Stimulated activated CD8-positive, alpha-beta memory T cell treated with anti-CD3 and anti-CD28 coated beads, Interleukin-15, amount 100 ng/mL, for 24 hours (primary cell): ENCODE measurements at regions not wholly inside any gene's neighbourhood (a gene's known extent, or its start where the extent isn't known, plus 50 kb on each side); places are given as distances from the start of the nearest gene placed in this dataset.

Experiments used
- DNase-seq: peaks from one replicate; pipeline ENCODE4 v3.0.0-alpha.2; 2020; ENCODE audit warnings: low read depth

GRCh38 chr3:117557464-117558090, 848.0 kb downstream of the TUSC7 start:
- no peak for DNase-seq

GRCh38 chr3:117558681-117559080, 849.1 kb downstream of the TUSC7 start:
- DNase-seq, result no peak

DNA sequence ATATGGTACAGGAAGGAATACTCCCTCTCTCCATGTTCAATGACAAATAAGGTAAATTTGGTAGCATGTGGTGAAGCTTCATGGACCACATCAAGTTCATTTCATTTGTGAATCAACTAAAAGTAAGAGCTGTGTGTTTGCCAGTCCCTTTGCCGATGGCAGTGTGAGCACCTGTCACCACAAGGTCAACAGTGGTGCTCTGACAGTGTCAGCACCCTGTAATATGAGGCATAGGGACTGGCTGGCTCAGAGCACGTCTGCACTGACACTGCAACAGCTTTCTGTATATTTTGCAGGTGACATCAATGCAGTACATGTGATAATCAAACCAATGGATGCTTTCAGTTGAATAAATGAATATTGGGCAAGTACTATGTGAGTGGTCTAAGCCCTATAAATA, 852.4 kb downstream of the TUSC7 start:
- no peak for DNase-seq

DNA sequence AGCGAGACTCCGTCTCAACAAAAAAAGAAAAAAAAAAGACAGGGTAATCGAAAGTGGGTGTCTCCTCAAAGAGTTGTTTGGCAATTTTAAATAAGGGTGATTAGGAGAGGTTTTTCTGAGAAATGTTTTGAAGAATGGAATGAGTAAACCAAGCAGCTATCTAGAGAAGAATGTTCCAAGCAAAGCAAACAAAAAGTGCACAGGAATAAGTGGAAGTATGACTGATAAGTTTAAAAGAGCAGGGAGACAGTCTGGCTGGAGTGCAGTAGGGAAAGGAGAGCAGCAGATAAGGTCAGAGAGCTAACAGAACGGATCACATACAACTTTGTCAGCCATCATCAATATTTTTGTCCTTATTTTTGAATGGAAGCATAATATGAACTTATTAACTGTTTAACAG, 853.5 kb downstream of the TUSC7 start:
- no peak for DNase-seq

DNA sequence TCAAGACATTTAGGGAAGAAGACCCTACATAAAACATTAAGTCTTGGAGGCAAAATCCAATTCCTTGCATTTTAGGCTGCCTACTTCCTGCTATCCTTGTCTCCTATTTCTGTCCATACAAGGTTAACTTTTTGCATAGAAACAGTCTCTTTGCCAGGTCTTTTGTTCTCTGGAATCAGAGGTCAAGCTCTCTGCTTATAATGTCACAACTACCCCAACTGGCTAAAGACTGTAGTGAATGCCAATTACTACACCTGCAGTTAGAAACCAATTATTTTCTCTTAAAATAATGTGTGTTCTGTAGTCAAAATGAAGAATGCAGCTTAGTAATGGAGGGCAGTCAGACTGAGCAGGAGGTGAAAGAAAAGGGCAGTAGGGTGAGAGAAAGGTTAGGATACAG, 856.2 kb downstream of the TUSC7 start:
- no peak for DNase-seq

DNA sequence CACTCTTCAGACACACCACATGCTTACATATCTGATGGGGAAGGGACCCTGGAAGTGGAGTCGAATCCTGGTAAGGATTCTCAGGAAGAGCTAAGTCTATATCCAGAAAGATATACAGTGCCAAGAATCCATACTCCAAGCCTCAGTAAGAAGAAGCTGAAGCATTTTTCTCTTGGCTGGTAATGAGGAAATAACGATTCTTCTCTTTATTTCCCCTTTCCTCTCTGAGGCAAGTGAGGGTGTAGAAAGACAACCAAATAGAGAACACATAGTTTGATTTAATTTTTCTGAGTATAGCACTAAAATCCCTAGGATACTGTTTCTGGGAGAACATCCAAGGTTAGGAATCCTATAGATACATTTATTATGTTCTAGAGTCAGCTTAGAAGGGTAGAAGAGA, 857.3 kb downstream of the TUSC7 start:
- no peak for DNase-seq

DNA sequence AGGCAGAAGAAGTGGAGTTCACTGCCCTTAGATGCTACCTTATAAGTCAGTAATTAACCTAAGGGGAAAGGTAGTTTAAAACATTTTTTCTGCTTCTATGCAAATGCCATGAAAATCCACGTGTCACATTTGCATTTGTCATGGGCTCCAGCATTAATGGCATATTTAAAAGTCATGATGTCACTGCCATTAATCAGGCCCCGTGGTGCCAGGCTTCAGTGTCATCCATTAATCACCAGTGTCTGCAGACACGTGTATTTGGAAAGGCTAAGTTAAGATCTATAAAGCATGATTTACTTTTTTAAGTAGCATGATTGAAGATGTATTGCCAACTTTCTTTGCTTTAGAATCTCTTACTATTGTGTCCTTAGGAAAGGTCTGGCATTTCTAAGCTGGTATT, 857.8 kb downstream of the TUSC7 start:
- DNase-seq, result no peak

- no peak for DNase-seq
These were observed 858.3 kb downstream of the TUSC7 start for GRCh38 chr3:117567906-117568305.

DNA sequence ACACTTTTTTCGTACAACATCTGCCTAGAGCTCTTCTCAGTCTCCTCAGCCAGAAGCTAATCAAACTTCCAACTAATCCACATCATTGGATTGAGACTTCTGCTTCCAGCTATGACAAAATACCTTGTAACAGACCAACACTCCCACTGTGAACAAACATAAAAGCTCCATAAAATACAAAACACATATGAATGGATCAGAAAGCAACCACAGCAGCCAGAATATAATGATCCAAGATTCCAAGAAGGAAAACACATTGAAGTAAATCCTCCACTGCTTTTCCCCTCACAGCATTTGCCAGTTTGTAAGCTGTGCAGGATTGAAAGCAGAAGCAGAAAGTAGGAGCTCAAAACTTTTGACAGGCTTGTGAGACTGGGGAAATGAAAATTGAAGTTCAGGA, 863.2 kb downstream of the TUSC7 start:
- no peak for DNase-seq

- no peak for DNase-seq
These were observed 871.2 kb downstream of the TUSC7 start for GRCh38 chr3:117580806-117581205.

DNA sequence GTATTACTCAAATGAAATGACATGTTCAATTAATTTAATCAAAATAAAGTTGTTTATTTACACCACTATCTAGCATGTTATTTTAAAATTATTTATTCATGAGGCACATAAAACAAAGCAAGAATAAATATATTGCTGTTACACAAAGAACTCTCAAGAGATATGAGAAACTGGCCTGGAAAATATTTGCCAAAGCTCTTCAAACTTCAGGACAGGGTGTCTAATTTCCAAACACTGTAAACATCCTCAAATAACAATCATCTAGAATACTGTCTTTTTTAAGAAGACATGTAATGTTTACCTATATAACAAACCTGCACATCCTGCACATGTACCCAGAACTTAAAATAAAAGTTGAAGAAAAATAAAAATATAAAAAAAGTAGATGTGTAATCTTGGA, 876.6 kb downstream of the TUSC7 start:
- DNase-seq, result no peak

- no peak for DNase-seq
These were observed 877.8 kb downstream of the TUSC7 start for GRCh38 chr3:117587416-117587815.

DNA sequence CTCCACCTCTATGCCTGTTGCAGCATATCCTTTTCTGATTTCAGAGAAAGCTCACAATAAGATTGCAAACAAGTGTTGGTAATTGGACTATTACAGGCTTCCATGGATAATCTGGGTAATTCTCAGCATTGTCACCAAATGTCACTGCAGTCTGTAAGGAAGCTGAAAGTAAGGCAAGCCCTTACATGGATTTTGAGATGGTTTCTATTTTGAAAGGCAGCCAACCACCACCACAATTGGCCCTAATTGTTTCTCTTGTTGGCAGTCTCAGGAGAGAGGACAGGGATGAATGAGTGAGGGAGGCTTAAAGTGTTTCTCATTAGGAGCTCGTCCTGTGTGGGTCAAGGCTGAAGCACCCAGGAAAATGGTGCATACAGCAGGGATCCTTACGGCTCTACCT, 879.9 kb downstream of the TUSC7 start:
- DNase-seq, result no peak

DNA sequence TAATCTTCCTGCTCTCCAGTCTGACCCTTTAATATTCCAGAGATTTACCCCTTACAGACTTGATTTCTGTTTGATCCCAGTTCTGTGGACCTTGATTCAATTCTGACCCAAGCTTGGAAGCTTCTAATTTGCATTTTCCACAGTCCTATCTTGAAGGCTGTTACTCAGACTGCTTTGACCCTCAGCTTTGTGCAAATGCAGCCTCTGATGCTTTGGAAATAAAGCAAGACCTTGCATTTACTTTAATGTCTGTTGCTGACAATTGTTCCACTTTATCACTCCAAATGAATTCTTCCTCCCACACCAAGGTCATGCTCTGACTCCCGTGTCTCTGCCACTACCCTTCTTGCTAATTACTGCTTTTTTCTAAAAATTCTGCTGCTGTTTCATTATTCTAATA, 886.0 kb downstream of the TUSC7 start:
- DNase-seq, result no peak

DNA sequence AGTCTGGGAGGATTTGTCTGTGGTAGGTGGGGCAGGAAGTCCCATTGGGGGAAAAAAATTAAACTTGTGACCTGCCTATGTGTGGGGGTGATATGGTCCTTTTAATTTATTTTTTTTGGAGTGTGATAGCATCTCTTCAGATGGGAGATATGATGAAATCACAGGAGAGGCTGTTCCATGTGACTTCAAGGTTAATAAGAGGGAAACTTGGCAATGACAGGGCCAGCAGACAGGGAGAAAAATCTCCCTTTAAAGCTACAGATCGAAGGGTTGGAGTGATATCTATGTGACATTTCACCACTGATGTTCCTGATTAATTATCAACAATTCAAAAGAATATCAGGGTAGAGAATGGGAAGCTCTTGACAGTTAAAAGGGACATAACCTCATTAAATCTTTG, 886.9 kb downstream of the TUSC7 start:
- DNase-seq, result no peak

GRCh38 chr3:117597865-117598264, 888.3 kb downstream of the TUSC7 start:
- DNase-seq, result no peak

GRCh38 chr3:117600112-117600511, 890.5 kb downstream of the TUSC7 start:
- DNase-seq, result no peak

DNA sequence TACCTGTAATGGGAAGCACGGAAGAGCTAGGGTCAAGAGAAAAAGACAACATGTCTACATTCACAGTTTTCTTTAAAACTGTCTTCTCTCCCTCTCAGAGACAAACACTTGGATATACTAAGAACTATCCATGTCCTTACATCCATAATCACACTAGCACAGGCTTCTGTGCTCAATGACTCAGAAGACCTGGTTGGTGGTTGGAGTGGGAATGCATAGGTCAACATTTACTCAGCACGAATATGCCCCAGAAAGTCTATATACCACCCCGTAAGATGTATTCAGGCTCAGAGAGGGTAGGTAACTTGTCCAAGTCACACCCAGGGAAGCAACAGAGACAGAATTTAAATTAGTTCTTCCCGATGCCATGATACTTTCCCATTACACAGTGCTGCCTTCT, 891.1 kb downstream of the TUSC7 start:
- DNase-seq, result no peak

- no peak for DNase-seq
These were observed 892.6 kb downstream of the TUSC7 start for GRCh38 chr3:117602058-117602644.

GRCh38 chr3:117603097-117603496, 893.5 kb downstream of the TUSC7 start:
- DNase-seq, result no peak

GRCh38 chr3:117606866-117607265, 897.3 kb downstream of the TUSC7 start:
- DNase-seq, result no peak

DNA sequence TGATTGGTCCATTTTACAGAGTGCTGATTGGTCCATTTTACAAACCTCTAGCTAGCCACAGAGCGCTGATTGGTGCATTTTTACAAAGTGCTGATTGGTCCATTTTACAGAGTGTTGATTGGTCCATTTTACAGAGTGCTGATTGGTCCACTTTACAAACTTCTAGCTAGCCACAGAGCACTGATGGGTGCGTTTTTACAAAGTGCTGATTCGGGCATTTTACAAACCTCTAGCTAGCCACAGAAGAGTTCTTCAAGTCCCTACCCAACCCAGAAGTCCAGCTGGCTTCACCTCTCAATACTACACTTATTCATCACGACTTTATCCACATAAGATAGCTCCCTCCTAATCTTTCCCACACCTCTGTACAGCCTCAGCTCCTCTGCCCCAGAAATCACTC, 899.8 kb downstream of the TUSC7 start:
- DNase-seq, result no peak

DNA sequence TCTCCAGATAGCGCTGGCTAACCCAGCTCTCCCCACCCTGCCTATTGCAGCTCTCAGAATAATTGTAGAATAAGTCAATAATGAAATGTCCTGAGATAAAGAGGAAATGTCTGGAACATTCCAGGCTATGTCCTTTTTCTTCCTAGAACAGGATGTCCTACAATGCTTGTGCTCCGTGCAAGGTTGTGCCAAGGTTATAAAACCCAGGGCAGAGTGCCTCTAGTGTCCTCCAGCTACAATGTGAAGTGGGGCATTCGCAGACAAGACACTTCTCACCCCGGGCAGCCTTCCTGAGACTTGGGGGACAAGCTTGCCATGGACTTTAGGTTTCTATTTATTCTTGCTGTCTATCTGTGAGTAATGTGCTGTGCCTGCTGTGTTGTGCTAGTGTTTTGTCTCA, 900.6 kb downstream of the TUSC7 start:
- DNase-seq, result no peak

DNA sequence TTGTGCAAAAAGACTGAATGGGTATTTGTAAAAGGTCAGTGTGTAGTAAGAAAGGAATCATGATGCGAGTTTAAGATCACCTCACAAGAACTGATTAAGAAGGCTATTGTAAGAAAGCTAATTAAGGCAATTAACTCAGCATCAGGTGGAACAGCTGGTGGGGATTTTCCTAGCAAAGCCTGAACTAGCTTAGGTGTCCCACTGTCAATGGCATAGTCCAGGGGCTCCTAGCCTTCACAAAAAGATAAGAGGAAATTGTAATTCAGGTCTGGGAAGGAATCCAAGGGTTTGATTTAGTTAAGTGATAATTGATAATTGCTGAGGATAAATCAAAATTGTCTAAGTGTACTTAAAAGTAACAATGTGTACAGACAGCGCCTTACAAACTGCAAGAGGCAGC, 901.6 kb downstream of the TUSC7 start:
- DNase-seq, result no peak
